Sigmoid colon (tissue), 4 donors: ENCODE measurements at regions not wholly inside any gene's neighbourhood (a gene's known extent, or its start where the extent isn't known, plus 50 kb on each side); places are given as distances from the start of the nearest gene placed in this dataset.

Experiments used
- EP300 ChIP-seq, 4 donors: sonication (generic); formaldehyde crosslinking; IDR thresholded peaks; one replicate each; pipeline ENCODE4 v1.6.1; 2017; ENCODE audit warnings: antibody characterized with exemption in 4 of 4
- POLR2A ChIP-seq, 2 donors: fragments of 450-650 bp; IDR thresholded peaks; one replicate each; pipeline ENCODE4 v1.6.1; 2016; ENCODE audit warnings: antibody characterized with exemption in 2 of 2, mild to moderate bottlenecking in 2 of 2, moderate library complexity in 2 of 2
- POLR2AphosphoS5 ChIP-seq, 4 donors: sonication (generic); formaldehyde crosslinking; IDR thresholded peaks; one replicate each; pipeline ENCODE4 v1.6.1; 2017; ENCODE audit warnings: antibody characterized with exemption in 4 of 4
- TF ChIP-seq, protein P1 (sequence below), 4 experiments: fragments of 450-650 bp in 3 of 4; fragments of 200-600 bp in 1 of 4; IDR thresholded peaks; one replicate each; pipeline ENCODE4 v1.5.1; 2016 to 2019; ENCODE audit warnings: antibody characterized with exemption in 4 of 4, mild to moderate bottlenecking in 3 of 4, moderate library complexity in 2 of 4

DNA sequence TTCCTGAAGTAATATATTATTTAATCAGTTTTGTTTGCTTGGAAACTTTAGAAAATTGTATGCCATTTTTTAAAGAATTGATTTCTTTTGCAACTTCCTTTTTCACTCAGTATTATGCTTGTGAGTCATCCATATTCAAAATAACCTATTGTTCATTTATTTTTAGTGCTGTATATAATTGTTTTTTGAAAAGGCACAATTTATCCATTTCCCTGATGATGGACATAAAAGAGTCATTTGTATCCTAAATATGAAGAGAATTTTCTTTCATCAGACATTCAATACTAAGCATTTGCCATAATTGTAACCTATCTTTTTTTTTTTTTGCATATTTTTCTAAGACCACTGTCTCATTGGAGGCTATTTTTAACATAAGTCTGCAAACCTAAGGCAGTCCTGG lies 134.1 kb upstream of the SERPINE2 start:
- TF ChIP-seq, protein P1, sequence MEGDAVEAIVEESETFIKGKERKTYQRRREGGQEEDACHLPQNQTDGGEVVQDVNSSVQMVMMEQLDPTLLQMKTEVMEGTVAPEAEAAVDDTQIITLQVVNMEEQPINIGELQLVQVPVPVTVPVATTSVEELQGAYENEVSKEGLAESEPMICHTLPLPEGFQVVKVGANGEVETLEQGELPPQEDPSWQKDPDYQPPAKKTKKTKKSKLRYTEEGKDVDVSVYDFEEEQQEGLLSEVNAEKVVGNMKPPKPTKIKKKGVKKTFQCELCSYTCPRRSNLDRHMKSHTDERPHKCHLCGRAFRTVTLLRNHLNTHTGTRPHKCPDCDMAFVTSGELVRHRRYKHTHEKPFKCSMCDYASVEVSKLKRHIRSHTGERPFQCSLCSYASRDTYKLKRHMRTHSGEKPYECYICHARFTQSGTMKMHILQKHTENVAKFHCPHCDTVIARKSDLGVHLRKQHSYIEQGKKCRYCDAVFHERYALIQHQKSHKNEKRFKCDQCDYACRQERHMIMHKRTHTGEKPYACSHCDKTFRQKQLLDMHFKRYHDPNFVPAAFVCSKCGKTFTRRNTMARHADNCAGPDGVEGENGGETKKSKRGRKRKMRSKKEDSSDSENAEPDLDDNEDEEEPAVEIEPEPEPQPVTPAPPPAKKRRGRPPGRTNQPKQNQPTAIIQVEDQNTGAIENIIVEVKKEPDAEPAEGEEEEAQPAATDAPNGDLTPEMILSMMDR (IDR thresholded peaks at IDR 0.05) = no peak
- TF ChIP-seq EP300 (IDR thresholded peaks at IDR 0.05) (no peak), POLR2A (IDR thresholded peaks at IDR 0.05) (no peak), POLR2AphosphoS5 (IDR thresholded peaks at IDR 0.05) (no peak)
